SK-N-SH (cell line): ENCODE measurements at regions not wholly inside any gene's neighbourhood (a gene's known extent, or its start where the extent isn't known, plus 50 kb on each side); places are given as distances from the start of the nearest gene placed in this dataset.

Source experiments
- CTCF ChIP-seq: fragments of 200-600 bp; sonication (generic); IDR thresholded peaks from 2 replicates; pipeline ENCODE4 v1.6.1; 2017; ENCODE audit warnings: antibody characterized with exemption, mild to moderate bottlenecking, moderate library complexity
- EZH2phosphoT487 ChIP-seq: fragments of 200-600 bp; sonication (generic); IDR thresholded peaks from 2 replicates; pipeline ENCODE4 v1.6.1; 2017; ENCODE audit warnings: low read depth, mixed run types, mild to moderate bottlenecking, antibody characterized with exemption, moderate library complexity, borderline replicate concordance
- FOSL2 ChIP-seq: IDR thresholded peaks from 2 replicates; pipeline ENCODE4 v1.4.0; 2012; ENCODE audit warnings: low read depth, mild to moderate bottlenecking, moderate library complexity, borderline replicate concordance
- GABPA ChIP-seq: IDR thresholded peaks from 2 replicates; pipeline ENCODE4 v1.4.0; 2012; ENCODE audit warnings: low read depth, mild to moderate bottlenecking
- MEF2A ChIP-seq: IDR thresholded peaks from 2 replicates; pipeline ENCODE4 v1.4.0; 2012; ENCODE audit warnings: low read depth, borderline replicate concordance
- NFIC ChIP-seq: IDR thresholded peaks from 2 replicates; pipeline ENCODE4 v1.4.0; 2012; ENCODE audit warnings: borderline replicate concordance
- POLR2AphosphoS5 ChIP-seq: IDR thresholded peaks from 2 replicates; pipeline ENCODE4 v1.6.1; 2012; ENCODE audit warnings: low read depth, low read length
- RAD21 ChIP-seq: IDR thresholded peaks from 2 replicates; pipeline ENCODE4 v1.6.1; 2012; ENCODE audit warnings: mild to moderate bottlenecking, low read length
- SMC3 ChIP-seq: IDR thresholded peaks from 2 replicates; pipeline ENCODE4 v1.6.1; 2012; ENCODE audit warnings: low read depth, low read length, improper control_type of control experiment
- TCF12 ChIP-seq: IDR thresholded peaks from 2 replicates; pipeline ENCODE4 v1.4.0; 2012
- USF2 ChIP-seq: fragments of 150-350 bp; IDR thresholded peaks from 2 replicates; pipeline ENCODE4 v1.6.1; 2017; ENCODE audit warnings: antibody characterized with exemption, low read length, low read depth, borderline replicate concordance
- YY1 ChIP-seq: IDR thresholded peaks from 2 replicates; pipeline ENCODE4 v1.4.0; 2012; ENCODE audit warnings: low read depth, mild to moderate bottlenecking
- ZBTB33 ChIP-seq: IDR thresholded peaks from 2 replicates; pipeline ENCODE4 v1.4.0; 2012; ENCODE audit warnings: low read depth, borderline replicate concordance

- TF ChIP-seq CTCF (no peak), MEF2A (no peak), POLR2AphosphoS5 (no peak), NFIC (no peak), GABPA (no peak), ZBTB33 (no peak), FOSL2 (no peak), SMC3 (no peak), USF2 (no peak), TCF12 (no peak), YY1 (no peak), EZH2phosphoT487 (no peak), RAD21 (no peak)
Observed at GRCh38 chrX:109952985-109953905, 49.7 kb upstream of the TMEM164 start.
